Kidney epithelial cell (primary cell): ENCODE measurements at regions not wholly inside any gene's neighbourhood (a gene's known extent, or its start where the extent isn't known, plus 50 kb on each side); places are given as distances from the start of the nearest gene placed in this dataset.

Experiments used
- DNase-seq: peaks from one replicate; pipeline ENCODE4 v3.0.0-alpha.2; 2010; ENCODE audit warnings: low read depth
- H3K27me3 ChIP-seq: 2 replicates; pipeline ENCODE4 v1.6.0; 2011; ENCODE audit warnings: low read length; ENCODE audit not compliant: control insufficient read depth, insufficient read depth
- H3K36me3 ChIP-seq: 2 replicates; pipeline ENCODE4 v1.5.1; 2011; ENCODE audit warnings: low read length; ENCODE audit not compliant: control insufficient read depth, insufficient read depth
- H3K4me3 ChIP-seq: 2 replicates; pipeline ENCODE4 v1.5.1; 2011; ENCODE audit warnings: low read depth, mild to moderate bottlenecking, control low read depth, low read length
- TF ChIP-seq, protein P1 (sequence below): IDR thresholded peaks from 2 replicates; pipeline ENCODE4 v1.5.1; 2011; ENCODE audit warnings: mild to moderate bottlenecking, moderate library complexity, low read length, control low read depth, inconsistent platforms; ENCODE audit not compliant: insufficient read depth, poor library complexity, severe bottlenecking

DNA sequence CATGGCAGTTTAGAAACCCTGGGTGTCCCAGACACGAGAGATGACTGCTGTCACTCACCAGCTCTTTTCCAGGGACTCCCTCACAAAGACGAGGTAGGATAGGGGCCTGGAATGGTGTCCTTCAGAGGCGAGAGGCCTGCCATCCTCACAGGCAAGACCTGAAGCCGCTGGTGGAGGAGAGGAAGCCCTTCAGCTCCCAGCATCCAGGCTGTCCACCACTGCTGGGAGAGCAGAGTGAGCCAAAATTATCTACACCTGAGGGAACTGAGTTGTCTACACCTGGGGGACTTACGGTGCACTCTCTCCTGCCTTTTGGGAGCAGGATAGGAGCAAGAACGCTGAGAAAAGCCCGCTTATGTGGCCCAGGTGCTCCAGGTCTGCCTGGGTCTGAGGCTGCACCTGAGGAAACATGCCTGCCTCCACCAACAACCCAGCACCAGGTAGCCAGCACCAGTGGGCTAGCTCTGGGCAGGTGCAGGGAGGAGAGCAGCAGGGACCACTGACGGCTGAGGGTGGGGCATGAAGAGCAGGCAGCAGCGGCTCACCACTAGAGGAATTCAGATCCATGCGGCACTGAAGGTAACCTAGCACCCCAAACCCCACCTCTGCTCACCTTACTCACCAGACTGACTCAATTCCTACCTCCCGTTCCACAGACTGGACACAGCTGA, 357.2 kb downstream of the SH2D4B start:
- Histone ChIP-seq H3K4me3 (no peak overlapping the region), H3K36me3 (no peaks in the 10 kb centered on the region), H3K27me3 (no peaks in the 10 kb centered on the region)
- DNase-seq: no peak
- TF ChIP-seq, protein P1, sequence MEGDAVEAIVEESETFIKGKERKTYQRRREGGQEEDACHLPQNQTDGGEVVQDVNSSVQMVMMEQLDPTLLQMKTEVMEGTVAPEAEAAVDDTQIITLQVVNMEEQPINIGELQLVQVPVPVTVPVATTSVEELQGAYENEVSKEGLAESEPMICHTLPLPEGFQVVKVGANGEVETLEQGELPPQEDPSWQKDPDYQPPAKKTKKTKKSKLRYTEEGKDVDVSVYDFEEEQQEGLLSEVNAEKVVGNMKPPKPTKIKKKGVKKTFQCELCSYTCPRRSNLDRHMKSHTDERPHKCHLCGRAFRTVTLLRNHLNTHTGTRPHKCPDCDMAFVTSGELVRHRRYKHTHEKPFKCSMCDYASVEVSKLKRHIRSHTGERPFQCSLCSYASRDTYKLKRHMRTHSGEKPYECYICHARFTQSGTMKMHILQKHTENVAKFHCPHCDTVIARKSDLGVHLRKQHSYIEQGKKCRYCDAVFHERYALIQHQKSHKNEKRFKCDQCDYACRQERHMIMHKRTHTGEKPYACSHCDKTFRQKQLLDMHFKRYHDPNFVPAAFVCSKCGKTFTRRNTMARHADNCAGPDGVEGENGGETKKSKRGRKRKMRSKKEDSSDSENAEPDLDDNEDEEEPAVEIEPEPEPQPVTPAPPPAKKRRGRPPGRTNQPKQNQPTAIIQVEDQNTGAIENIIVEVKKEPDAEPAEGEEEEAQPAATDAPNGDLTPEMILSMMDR: no peak

GRCh38 chr10:80896076-80896475, 358.4 kb downstream of the SH2D4B start:
- DNase-seq: no peak
- TF ChIP-seq, protein P1: no peak
- H3K36me3 ChIP-seq: no peaks in the 10 kb centered on the region
- no peaks in the 10 kb centered on the region for H3K27me3 ChIP-seq
- no peak overlapping the region for H3K4me3 ChIP-seq

GRCh38 chr10:80896959-80897358, 359.3 kb downstream of the SH2D4B start:
- no peaks in the 10 kb centered on the region for H3K36me3 ChIP-seq
- H3K4me3 ChIP-seq: no peak overlapping the region
- DNase-seq: no peak
- H3K27me3 ChIP-seq: no peaks in the 10 kb centered on the region
- TF ChIP-seq, protein P1: no peak

- Histone ChIP-seq H3K36me3 (no peaks in the 10 kb centered on the region), H3K4me3 (no peak overlapping the region), H3K27me3 (no peaks in the 10 kb centered on the region)
- TF ChIP-seq, protein P1: no peak
- no peak for DNase-seq
Observed at GRCh38 chr10:80900661-80901060, 363.0 kb downstream of the SH2D4B start.

- TF ChIP-seq, protein P1: no peak
- H3K36me3 ChIP-seq: no peaks in the 10 kb centered on the region
- no peaks in the 10 kb centered on the region for H3K27me3 ChIP-seq
- peak; percentile 25 for DNase-seq
- no peak overlapping the region for H3K4me3 ChIP-seq
Observed at GRCh38 chr10:80908611-80909010, 370.9 kb downstream of the SH2D4B start.

- Histone ChIP-seq H3K27me3 (no peaks in the 10 kb centered on the region), H3K4me3 (no peak overlapping the region), H3K36me3 (no peaks in the 10 kb centered on the region)
- TF ChIP-seq, protein P1: no peak
- DNase-seq: no peak
Observed at GRCh38 chr10:80909254-80909653, 371.6 kb downstream of the SH2D4B start.
